HepG2 (cell line): ENCODE measurements at regions not wholly inside any gene's neighbourhood (a gene's known extent, or its start where the extent isn't known, plus 50 kb on each side); places are given as distances from the start of the nearest gene placed in this dataset.
A peak's percentile ranks its signal among the peaks of the same experiment; 100 is the strongest.

Source experiments
- ATAC-seq: fragments of 200-7000 bp; cut with Tn5 transposase; 3 replicates; pipeline ENCODE4 v1.9.1; 2020; ENCODE audit warnings: mild to moderate bottlenecking, moderate library complexity
- BruUV-seq: library from RNA; stranded (reverse); fragments of 400-500 nt; replicated peaks from 2 replicates; lab custom pipeline; 2021; lab: Mats Ljungman, UMichigan
- CTCF ChIA-PET: fragments of 300-600 bp; formaldehyde crosslinking; extraction: SDS; loops from one replicate; lab custom pipeline; 2021; ENCODE audit warnings: low total read pairs, inconsistent platforms, low intra/inter-chr PET ratio; lab: Yijun Ruan, JAX
- POLR2A ChIA-PET: fragments of 350-600 bp; sonication (Branson Sonifier 250); formaldehyde crosslinking; loops from one replicate; lab custom pipeline; 2020; ENCODE audit warnings: antibody characterized with exemption, inconsistent platforms; lab: Yijun Ruan, JAX
- DNase-seq: peaks from one replicate; pipeline ENCODE4 v3.0.0-alpha.2; 2015; ENCODE audit warnings: low spot score
- FAIRE-seq: peaks from 3 replicates; lab custom pipeline; 2011; peaks lifted over from hg19 to GRCh38; lab: Jason Lieb, UNC
- H2AFZ ChIP-seq: one replicate; pipeline ENCODE4 v1.6.1; 2011; ENCODE audit warnings: low read length, inconsistent platforms
- H3K27ac ChIP-seq: fragments of 300-600 bp; 3 replicates; pipeline ENCODE4 v1.8.0; 2011; ENCODE audit warnings: mixed run types, mild to moderate bottlenecking, mixed read lengths, low read length, inconsistent platforms; ENCODE audit not compliant: insufficient read depth; ENCODE audit errors: extremely low read length
- H3K27me3 ChIP-seq, 2 experiments: fragments of 200-600 bp in 1 of 2; 2 replicates in 1 of 2; 3 replicates in 1 of 2; pipeline versions ENCODE4 v1.6.0 to v1.8.0; 2011; ENCODE audit warnings: low read length in 2 of 2, mild to moderate bottlenecking in 2 of 2, moderate library complexity in 2 of 2, inconsistent platforms in 1 of 2; ENCODE audit not compliant: insufficient read depth in 2 of 2, control insufficient read depth in 1 of 2
- H3K36me3 ChIP-seq, 2 experiments: fragments of 200-600 bp in 1 of 2; replicated peaks in 1 of 2; 2 replicates in 1 of 2; 3 replicates in 1 of 2; pipeline versions ENCODE4 v1.5.1 to v1.8.0; 2011; ENCODE audit warnings: low read length in 2 of 2, inconsistent platforms in 1 of 2; ENCODE audit not compliant: insufficient read depth in 2 of 2, control insufficient read depth in 1 of 2
- H3K4me1 ChIP-seq: 2 replicates; pipeline ENCODE4 v1.5.1; 2012; ENCODE audit warnings: low read length, inconsistent platforms; ENCODE audit not compliant: insufficient read depth
- H3K4me2 ChIP-seq: 2 replicates; pipeline ENCODE4 v1.6.0; 2011; ENCODE audit warnings: low read depth, low read length, inconsistent platforms
- H3K4me3 ChIP-seq, 3 experiments: fragments of 200-600 bp in 1 of 3; sonication (generic), shearing (Covaris generic) in 1 of 3; replicated peaks in 1 of 3; 2 replicates each; pipeline ENCODE4 v1.5.1; 2011 to 2016; ENCODE audit warnings: low read length in 3 of 3, inconsistent platforms in 2 of 3, low read depth in 2 of 3, mild to moderate bottlenecking in 2 of 3, control low read depth in 1 of 3, mixed read lengths in 1 of 3; ENCODE audit not compliant: insufficient read depth in 1 of 3
- H3K79me2 ChIP-seq: one replicate; pipeline ENCODE4 v1.6.1; 2011; ENCODE audit warnings: low read length, inconsistent platforms; ENCODE audit not compliant: insufficient read depth
- H3K9ac ChIP-seq: 2 replicates; pipeline ENCODE4 v1.6.0; 2011; ENCODE audit warnings: mild to moderate bottlenecking, low read depth, low read length, inconsistent platforms; ENCODE audit not compliant: insufficient read depth
- H3K9me3 ChIP-seq: 2 replicates; pipeline ENCODE4 v1.5.1; 2012; ENCODE audit warnings: mild to moderate bottlenecking, low read length
- H4K20me1 ChIP-seq: 2 replicates; pipeline ENCODE4 v1.6.0; 2011; ENCODE audit warnings: inconsistent platforms, mild to moderate bottlenecking, low read length, moderate library complexity; ENCODE audit not compliant: insufficient read depth
- NR2F2 ChIP-seq: IDR thresholded peaks from 2 replicates; pipeline ENCODE4 v1.6.1; 2012; ENCODE audit warnings: low read depth, inconsistent platforms, borderline replicate concordance
- ZFP82 ChIP-seq: sonication (generic); formaldehyde crosslinking; IDR thresholded peaks from 2 replicates; pipeline ENCODE4 v1.5.1; 2020; ENCODE audit warnings: mild to moderate bottlenecking, missing genetic modification reagents, borderline replicate concordance
- ZMYM3 ChIP-seq: sonication (generic); formaldehyde crosslinking; IDR thresholded peaks from 2 replicates; pipeline ENCODE4 v1.5.1; 2020; ENCODE audit warnings: mild to moderate bottlenecking, missing genetic modification reagents
- ZNF121 ChIP-seq: sonication (generic); formaldehyde crosslinking; IDR thresholded peaks from 2 replicates; pipeline ENCODE4 v1.5.0; 2020; ENCODE audit warnings: mild to moderate bottlenecking, missing genetic modification reagents
- ZNF317 ChIP-seq: sonication (generic); formaldehyde crosslinking; IDR thresholded peaks from 2 replicates; pipeline ENCODE4 v1.5.0; 2020; ENCODE audit warnings: mild to moderate bottlenecking, missing genetic modification reagents
- WGBS: methylation state at CpG from one replicate; pipeline ENCODE4 v1.1.6; 2017; ENCODE audit warnings: low lambda C conversion rate; 5-methylcytosine and 5-hydroxymethylcytosine counted together
- in situ Hi-C: cut with HindIII; loops from 2 replicates; pipeline ENCODE4 v1.10.0; 2017; ENCODE audit warnings: low pct_unique_long_range_greater_than_20kb; ENCODE audit not compliant: extremely low pct_ligation_motif_present
- intact Hi-C: fragments of 100-400 bp; cut with micrococcal nuclease; formaldehyde crosslinking; loops from one replicate; pipeline ENCODE4 v1.10.0; 2022; ENCODE audit not compliant: unreplicated experiment
- TF ChIP-seq, protein P1 (sequence below): sonication (generic); formaldehyde crosslinking; IDR thresholded peaks from 2 replicates; pipeline ENCODE4 v1.5.0; 2020; ENCODE audit warnings: mild to moderate bottlenecking, missing genetic modification reagents
- TF ChIP-seq, protein P2 (sequence below): sonication (generic); formaldehyde crosslinking; IDR thresholded peaks from one replicate; pipeline ENCODE4 v1.5.1; 2020; ENCODE audit warnings: mild to moderate bottlenecking, missing genetic modification reagents; ENCODE audit errors: not compliant biosample characterization
- TF ChIP-seq, protein P3 (sequence below): IDR thresholded peaks from 2 replicates; pipeline ENCODE4 v1.6.1; 2016
- TF ChIP-seq, protein P4 (sequence below): sonication (generic); formaldehyde crosslinking; IDR thresholded peaks from 2 replicates; pipeline ENCODE4 v1.4.0; 2020; ENCODE audit warnings: mild to moderate bottlenecking, missing genetic modification reagents

DNA sequence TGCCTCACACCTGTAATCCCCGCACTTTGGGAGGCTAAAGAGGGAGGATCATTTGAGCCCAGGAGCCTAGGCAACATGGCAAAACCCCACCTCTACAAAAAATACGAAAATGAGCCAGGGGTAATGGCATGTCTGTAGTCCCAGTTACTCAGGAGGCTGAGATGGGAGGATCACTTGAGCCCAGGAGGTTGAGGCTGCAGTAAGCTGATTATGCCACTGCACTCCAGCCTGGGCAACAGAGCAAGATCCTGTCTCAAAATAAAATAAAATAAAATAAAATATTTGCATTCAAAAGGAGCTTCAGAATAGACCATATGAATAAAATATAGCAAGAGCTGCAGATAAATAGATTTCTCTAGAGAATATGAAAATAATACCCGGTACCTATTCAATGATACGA, 71.5 kb upstream of the ATF7IP2 start:
- intact Hi-C loops, result loop anchor here (1.0 to 10.0 kb wide), 2 partner anchors 195 to 330 kb away; no protein-coding TSS in a partner anchor
- H3K79me2 ChIP-seq, result no peaks in the 10 kb centered on the region
- no peaks in the 10 kb centered on the region for H3K27me3 ChIP-seq
- TF ChIP-seq NR2F2, result no peak
- TF ChIP-seq, protein P1, sequence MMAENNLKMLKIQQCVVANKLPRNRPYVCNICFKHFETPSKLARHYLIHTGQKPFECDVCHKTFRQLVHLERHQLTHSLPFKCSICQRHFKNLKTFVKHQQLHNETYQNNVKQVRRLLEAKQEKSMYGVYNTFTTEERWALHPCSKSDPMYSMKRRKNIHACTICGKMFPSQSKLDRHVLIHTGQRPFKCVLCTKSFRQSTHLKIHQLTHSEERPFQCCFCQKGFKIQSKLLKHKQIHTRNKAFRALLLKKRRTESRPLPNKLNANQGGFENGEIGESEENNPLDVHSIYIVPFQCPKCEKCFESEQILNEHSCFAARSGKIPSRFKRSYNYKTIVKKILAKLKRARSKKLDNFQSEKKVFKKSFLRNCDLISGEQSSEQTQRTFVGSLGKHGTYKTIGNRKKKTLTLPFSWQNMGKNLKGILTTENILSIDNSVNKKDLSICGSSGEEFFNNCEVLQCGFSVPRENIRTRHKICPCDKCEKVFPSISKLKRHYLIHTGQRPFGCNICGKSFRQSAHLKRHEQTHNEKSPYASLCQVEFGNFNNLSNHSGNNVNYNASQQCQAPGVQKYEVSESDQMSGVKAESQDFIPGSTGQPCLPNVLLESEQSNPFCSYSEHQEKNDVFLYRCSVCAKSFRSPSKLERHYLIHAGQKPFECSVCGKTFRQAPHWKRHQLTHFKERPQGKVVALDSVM (CRISPR knock-in tag), result peak; percentile 35; the same call in 1 of the 2 replicates
- TF ChIP-seq ZNF317, result no peak
- TF ChIP-seq ZNF121, result peak; percentile 87
- TF ChIP-seq ZFP82 (CRISPR knock-in tag), result no peak
- TF ChIP-seq ZMYM3 (CRISPR knock-in tag), result 0 out of 2 replicates have a peak, but pooled peaks have one; percentile 27
- TF ChIP-seq, protein P2, sequence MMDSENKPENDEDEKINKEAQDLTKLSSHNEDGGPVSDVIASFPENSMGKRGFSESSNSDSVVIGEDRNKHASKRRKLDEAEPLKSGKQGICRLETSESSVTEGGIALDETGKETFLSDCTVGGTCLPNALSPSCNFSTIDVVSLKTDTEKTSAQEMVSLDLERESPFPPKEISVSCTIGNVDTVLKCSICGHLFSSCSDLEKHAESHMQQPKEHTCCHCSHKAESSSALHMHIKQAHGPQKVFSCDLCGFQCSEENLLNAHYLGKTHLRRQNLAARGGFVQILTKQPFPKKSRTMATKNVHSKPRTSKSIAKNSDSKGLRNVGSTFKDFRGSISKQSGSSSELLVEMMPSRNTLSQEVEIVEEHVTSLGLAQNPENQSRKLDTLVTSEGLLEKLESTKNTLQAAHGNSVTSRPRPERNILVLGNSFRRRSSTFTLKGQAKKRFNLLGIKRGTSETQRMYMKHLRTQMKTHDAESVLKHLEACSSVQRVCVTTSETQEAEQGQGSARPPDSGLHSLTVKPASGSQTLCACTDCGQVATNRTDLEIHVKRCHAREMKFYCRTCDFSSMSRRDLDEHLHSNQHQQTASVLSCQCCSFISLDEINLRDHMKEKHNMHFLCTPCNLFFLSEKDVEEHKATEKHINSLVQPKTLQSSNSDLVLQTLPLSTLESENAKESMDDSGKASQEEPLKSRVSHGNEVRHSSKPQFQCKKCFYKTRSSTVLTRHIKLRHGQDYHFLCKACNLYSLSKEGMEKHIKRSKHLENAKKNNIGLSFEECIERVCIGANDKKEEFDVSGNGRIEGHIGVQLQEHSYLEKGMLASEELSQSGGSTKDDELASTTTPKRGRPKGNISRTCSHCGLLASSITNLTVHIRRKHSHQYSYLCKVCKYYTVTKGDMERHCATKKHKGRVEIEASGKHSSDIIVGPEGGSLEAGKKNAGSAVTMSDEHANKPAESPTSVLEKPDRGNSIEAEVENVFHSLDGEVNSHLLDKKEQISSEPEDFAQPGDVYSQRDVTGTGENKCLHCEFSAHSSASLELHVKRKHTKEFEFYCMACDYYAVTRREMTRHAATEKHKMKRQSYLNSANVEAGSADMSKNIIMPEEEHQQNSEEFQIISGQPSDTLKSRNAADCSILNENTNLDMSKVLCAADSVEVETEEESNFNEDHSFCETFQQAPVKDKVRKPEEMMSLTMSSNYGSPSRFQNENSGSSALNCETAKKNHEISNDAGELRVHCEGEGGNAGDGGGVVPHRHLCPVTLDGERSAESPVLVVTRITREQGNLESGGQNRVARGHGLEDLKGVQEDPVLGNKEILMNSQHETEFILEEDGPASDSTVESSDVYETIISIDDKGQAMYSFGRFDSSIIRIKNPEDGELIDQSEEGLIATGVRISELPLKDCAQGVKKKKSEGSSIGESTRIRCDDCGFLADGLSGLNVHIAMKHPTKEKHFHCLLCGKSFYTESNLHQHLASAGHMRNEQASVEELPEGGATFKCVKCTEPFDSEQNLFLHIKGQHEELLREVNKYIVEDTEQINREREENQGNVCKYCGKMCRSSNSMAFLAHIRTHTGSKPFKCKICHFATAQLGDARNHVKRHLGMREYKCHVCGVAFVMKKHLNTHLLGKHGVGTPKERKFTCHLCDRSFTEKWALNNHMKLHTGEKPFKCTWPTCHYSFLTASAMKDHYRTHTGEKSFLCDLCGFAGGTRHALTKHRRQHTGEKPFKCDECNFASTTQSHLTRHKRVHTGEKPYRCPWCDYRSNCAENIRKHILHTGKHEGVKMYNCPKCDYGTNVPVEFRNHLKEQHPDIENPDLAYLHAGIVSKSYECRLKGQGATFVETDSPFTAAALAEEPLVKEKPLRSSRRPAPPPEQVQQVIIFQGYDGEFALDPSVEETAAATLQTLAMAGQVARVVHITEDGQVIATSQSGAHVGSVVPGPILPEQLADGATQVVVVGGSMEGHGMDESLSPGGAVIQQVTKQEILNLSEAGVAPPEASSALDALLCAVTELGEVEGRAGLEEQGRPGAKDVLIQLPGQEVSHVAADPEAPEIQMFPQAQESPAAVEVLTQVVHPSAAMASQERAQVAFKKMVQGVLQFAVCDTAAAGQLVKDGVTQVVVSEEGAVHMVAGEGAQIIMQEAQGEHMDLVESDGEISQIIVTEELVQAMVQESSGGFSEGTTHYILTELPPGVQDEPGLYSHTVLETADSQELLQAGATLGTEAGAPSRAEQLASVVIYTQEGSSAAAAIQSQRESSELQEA, result no peak
- TF ChIP-seq, protein P3, sequence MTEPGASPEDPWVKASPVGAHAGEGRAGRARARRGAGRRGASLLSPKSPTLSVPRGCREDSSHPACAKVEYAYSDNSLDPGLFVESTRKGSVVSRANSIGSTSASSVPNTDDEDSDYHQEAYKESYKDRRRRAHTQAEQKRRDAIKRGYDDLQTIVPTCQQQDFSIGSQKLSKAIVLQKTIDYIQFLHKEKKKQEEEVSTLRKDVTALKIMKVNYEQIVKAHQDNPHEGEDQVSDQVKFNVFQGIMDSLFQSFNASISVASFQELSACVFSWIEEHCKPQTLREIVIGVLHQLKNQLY (CRISPR knock-in tag), result no peak
- TF ChIP-seq, protein P4, sequence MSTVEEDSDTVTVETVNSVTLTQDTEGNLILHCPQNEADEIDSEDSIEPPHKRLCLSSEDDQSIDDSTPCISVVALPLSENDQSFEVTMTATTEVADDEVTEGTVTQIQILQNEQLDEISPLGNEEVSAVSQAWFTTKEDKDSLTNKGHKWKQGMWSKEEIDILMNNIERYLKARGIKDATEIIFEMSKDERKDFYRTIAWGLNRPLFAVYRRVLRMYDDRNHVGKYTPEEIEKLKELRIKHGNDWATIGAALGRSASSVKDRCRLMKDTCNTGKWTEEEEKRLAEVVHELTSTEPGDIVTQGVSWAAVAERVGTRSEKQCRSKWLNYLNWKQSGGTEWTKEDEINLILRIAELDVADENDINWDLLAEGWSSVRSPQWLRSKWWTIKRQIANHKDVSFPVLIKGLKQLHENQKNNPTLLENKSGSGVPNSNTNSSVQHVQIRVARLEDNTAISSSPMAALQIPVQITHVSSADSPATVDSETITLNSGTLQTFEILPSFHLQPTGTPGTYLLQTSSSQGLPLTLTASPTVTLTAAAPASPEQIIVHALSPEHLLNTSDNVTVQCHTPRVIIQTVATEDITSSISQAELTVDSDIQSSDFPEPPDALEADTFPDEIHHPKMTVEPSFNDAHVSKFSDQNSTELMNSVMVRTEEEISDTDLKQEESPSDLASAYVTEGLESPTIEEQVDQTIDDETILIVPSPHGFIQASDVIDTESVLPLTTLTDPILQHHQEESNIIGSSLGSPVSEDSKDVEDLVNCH (CRISPR knock-in tag), result no peak
- no peak overlapping the region for H3K27ac ChIP-seq
- H4K20me1 ChIP-seq, result no peaks in the 10 kb centered on the region
- no peak overlapping the region for H3K9ac ChIP-seq
- ChIA-PET CTCF (interaction anchor here (1.0 to 2.1 kb wide), 3 partner anchors 57 to 195 kb away, joined by 3 to 23 read pairs (median 3); no protein-coding TSS in a partner anchor), POLR2A (interaction anchor here (0.9 to 1.4 kb wide), 5 partner anchors 8 to 430 kb away, joined by 3 to 6 read pairs (median 4); partner anchors contain the start of genes ATF7IP2 and NUBP1)
- H3K9me3 ChIP-seq, result no peaks in the 10 kb centered on the region
- 76% methylated on average over 4 of the region's 4 CpGs for WGBS
- no peak for ATAC-seq
- no peaks in the 10 kb centered on the region for H3K36me3 ChIP-seq
- H2AFZ ChIP-seq, result no peak overlapping the region
- in situ Hi-C loops, result loop anchor here (5.0 kb wide), 2 partner anchors 57 to 423 kb away; no protein-coding TSS in a partner anchor
- H3K4me3 ChIP-seq, result no peak overlapping the region
- BruUV-seq, result no TSS peak
- peaks cover 72% of the 10 kb centered on the region for H3K4me1 ChIP-seq
- no peak for DNase-seq
- no peak overlapping the region for H3K4me2 ChIP-seq
- FAIRE-seq, result no peak
